CD8-positive, alpha-beta memory T cell (primary cell): ENCODE measurements at regions not wholly inside any gene's neighbourhood (a gene's known extent, or its start where the extent isn't known, plus 50 kb on each side); places are given as distances from the start of the nearest gene placed in this dataset.

Experiments
- CTCF ChIA-PET: fragments of 350-600 bp; sonication (Branson Sonifier 250); formaldehyde crosslinking; loops from one replicate; lab custom pipeline; 2021; ENCODE audit warnings: antibody characterized with exemption; lab: Charles Lee
- POLR2A ChIA-PET: fragments of 350-600 bp; sonication (Branson Sonifier 250); formaldehyde crosslinking; loops from one replicate; lab custom pipeline; 2021; ENCODE audit warnings: antibody characterized with exemption; lab: Charles Lee
- DNase-seq, 5 donors: peaks; one replicate each; pipeline versions ENCODE4 v3.0.0 to v3.0.0-alpha.2; 2020 to 2022; ENCODE audit warnings: mixed read lengths in 1 of 5
- H3K27ac ChIP-seq: one replicate; pipeline ENCODE4 v1.7.0; 2013; ENCODE audit warnings: low read depth, mild to moderate bottlenecking, low read length, moderate library complexity
- H3K27me3 ChIP-seq: 2 replicates; pipeline ENCODE4 v1.7.0; 2013; ENCODE audit warnings: low read length, mild to moderate bottlenecking; ENCODE audit not compliant: insufficient read depth, poor library complexity, severe bottlenecking
- H3K36me3 ChIP-seq: 2 replicates; pipeline ENCODE4 v1.7.0; 2013; ENCODE audit warnings: mild to moderate bottlenecking, low read length, moderate library complexity; ENCODE audit not compliant: insufficient read depth
- H3K4me1 ChIP-seq: 2 replicates; pipeline ENCODE4 v1.7.0; 2013; ENCODE audit warnings: mild to moderate bottlenecking, low read length, moderate library complexity; ENCODE audit not compliant: insufficient read depth
- H3K4me3 ChIP-seq: 2 replicates; pipeline ENCODE4 v1.7.0; 2013; ENCODE audit warnings: mild to moderate bottlenecking, low read length
- H3K9me3 ChIP-seq: 2 replicates; pipeline ENCODE4 v1.7.0; 2013; ENCODE audit warnings: mild to moderate bottlenecking, low read length
- H3K27ac Mint-ChIP-seq, 8 donors: one replicate each; pipeline ENCODE4 v1.8.0; 2020 to 2021; ENCODE audit warnings: mixed read lengths in 8 of 8, mild to moderate bottlenecking in 6 of 8, inconsistent platforms in 3 of 8, moderate library complexity in 3 of 8
- H3K27me3 Mint-ChIP-seq, 2 donors: one replicate each; pipeline ENCODE4 v1.8.0; 2020 to 2021; ENCODE audit warnings: mixed read lengths in 2 of 2, mild to moderate bottlenecking in 1 of 2, moderate library complexity in 1 of 2
- H3K36me3 Mint-ChIP-seq, 3 donors: one replicate each; pipeline ENCODE4 v1.8.0; 2020 to 2021; ENCODE audit warnings: mixed read lengths in 3 of 3, inconsistent platforms in 1 of 3, mild to moderate bottlenecking in 1 of 3
- H3K4me1 Mint-ChIP-seq, 3 donors: one replicate each; pipeline ENCODE4 v1.8.0; 2020 to 2021; ENCODE audit warnings: mixed read lengths in 3 of 3, inconsistent platforms in 1 of 3, mild to moderate bottlenecking in 1 of 3
- H3K4me3 Mint-ChIP-seq, 7 donors: one replicate each; pipeline ENCODE4 v1.8.0; 2020 to 2021; ENCODE audit warnings: mixed read lengths in 7 of 7, mild to moderate bottlenecking in 6 of 7, moderate library complexity in 4 of 7, inconsistent platforms in 2 of 7
- H3K9me3 Mint-ChIP-seq, 5 donors: one replicate each; pipeline ENCODE4 v1.8.0; 2020 to 2022; ENCODE audit warnings: mixed read lengths in 5 of 5, mild to moderate bottlenecking in 3 of 5, moderate library complexity in 2 of 5, inconsistent platforms in 1 of 5

GRCh38 chr13:22086597-22087330 is 415.9 kb downstream of the FGF9 start:
- peaks cover 0 to 20% (median 10%) of the 10 kb centered on the region in 3 donors for H3K36me3 Mint-ChIP-seq
- H3K4me3 Mint-ChIP-seq = no peak overlapping the region
- H3K27me3 Mint-ChIP-seq = peaks cover 0 to 3% of the 10 kb centered on the region in 2 donors
- peak overlapping the region in 1 of 8 donors; percentile 76 for H3K27ac Mint-ChIP-seq
- H3K4me3 ChIP-seq = no peak overlapping the region
- no peak overlapping the region for H3K27ac ChIP-seq
- H3K4me1 ChIP-seq = peaks cover 14% of the 10 kb centered on the region
- ChIA-PET POLR2A (no interaction called here), CTCF (no interaction called here)
- H3K36me3 ChIP-seq = no peaks in the 10 kb centered on the region
- H3K9me3 Mint-ChIP-seq = no peaks in the 10 kb centered on the region
- no peak for DNase-seq
- no peaks in the 10 kb centered on the region for H3K27me3 ChIP-seq
- H3K9me3 ChIP-seq = no peaks in the 10 kb centered on the region
- H3K4me1 Mint-ChIP-seq = peaks cover 12 to 28% (median 26%) of the 10 kb centered on the region in 3 donors

GRCh38 chr13:22090106-22090505 is 419.2 kb downstream of the FGF9 start:
- Mint-ChIP-seq H3K27ac (no peak overlapping the region), H3K4me1 (peaks cover 2 to 7% (median 7%) of the 10 kb centered on the region in 3 donors), H3K4me3 (no peak overlapping the region), H3K36me3 (peaks cover 0 to 31% (median 12%) of the 10 kb centered on the region in 3 donors), H3K27me3 (peaks cover 0 to 3% of the 10 kb centered on the region in 2 donors), H3K9me3 (peaks cover 0 to 2% (median 0%) of the 10 kb centered on the region in 5 donors)
- ChIA-PET CTCF (interaction anchor here (1.0 kb wide), 1 partner anchor 9 kb away, joined by 3 read pairs; no protein-coding TSS in a partner anchor), POLR2A (no interaction called here)
- no peaks in the 10 kb centered on the region for H3K36me3 ChIP-seq
- no peaks in the 10 kb centered on the region for H3K4me1 ChIP-seq
- no peaks in the 10 kb centered on the region for H3K27me3 ChIP-seq
- no peak overlapping the region for H3K4me3 ChIP-seq
- no peak overlapping the region for H3K27ac ChIP-seq
- H3K9me3 ChIP-seq = no peaks in the 10 kb centered on the region
- no peak for DNase-seq

DNA sequence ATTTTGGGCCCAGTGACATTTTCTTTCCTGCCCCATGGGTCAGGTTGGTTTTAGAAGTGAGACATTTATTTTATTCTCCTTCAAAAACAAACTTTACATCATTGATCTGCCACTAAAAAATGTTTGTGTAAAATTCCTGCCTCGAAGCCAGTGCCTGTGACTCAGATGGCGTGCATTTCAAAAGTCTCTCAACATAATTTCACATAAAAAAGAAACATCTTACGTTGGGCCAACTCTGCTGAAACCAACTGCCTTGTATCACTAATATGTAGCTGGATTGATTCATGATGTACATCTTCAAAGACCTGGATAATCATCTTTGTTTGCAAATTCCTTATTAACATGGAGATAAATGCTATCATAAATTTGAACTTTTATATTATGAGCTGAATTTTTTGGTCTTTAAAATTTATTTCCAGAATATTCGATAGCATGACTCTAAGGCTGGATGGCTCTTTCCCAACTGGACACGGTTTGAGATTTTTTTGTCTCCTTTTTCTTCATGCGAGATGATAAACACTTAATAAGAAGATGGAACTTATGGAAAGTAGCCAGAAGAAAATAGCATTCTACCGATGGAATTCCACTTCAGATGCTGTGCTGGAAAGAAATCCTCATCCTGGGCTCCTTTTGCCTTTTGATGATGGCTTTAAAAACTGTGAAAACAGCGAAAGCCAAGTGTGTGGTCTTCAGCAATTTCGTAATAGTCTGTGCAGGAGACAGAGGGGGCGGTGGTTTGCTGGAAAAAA is 420.5 kb downstream of the FGF9 start:
- no peak for DNase-seq
- no peaks in the 10 kb centered on the region for H3K36me3 ChIP-seq
- POLR2A ChIA-PET = no interaction called here
- no peaks in the 10 kb centered on the region for H3K27me3 ChIP-seq
- Mint-ChIP-seq H3K4me1 (peaks cover 2 to 10% (median 3%) of the 10 kb centered on the region in 3 donors), H3K27me3 (peaks cover 0 to 3% of the 10 kb centered on the region in 2 donors), H3K27ac (no peak overlapping the region), H3K4me3 (no peak overlapping the region), H3K36me3 (peaks cover 0 to 36% (median 11%) of the 10 kb centered on the region in 3 donors), H3K9me3 (peaks cover 0 to 5% (median 0%) of the 10 kb centered on the region in 5 donors)
- no peak overlapping the region for H3K27ac ChIP-seq
- H3K9me3 ChIP-seq = no peaks in the 10 kb centered on the region
- H3K4me3 ChIP-seq = no peak overlapping the region
- CTCF ChIA-PET = no interaction called here
- H3K4me1 ChIP-seq = no peaks in the 10 kb centered on the region

DNA sequence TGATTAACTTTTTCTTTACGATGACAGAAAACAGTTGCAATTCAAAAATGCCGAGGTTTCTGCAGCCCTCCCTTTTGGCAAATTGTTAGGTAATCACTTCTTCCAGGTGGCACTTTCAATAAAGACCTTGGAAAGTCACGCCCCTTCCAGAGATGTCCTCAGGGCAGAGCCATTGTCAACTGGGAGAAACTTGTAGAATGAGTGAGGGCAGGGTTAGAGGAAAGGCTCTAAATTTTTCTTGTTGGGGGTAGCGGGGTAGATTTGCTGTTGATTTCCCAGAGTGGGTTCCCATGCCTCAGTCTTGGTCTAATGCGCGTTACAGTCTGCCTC is 421.1 kb downstream of the FGF9 start:
- no peak overlapping the region for H3K4me3 Mint-ChIP-seq
- H3K27me3 ChIP-seq = no peaks in the 10 kb centered on the region
- ChIA-PET CTCF (no interaction called here), POLR2A (no interaction called here)
- no peak overlapping the region for H3K27ac ChIP-seq
- H3K27me3 Mint-ChIP-seq = peaks cover 0 to 3% of the 10 kb centered on the region in 2 donors
- H3K36me3 ChIP-seq = no peaks in the 10 kb centered on the region
- H3K4me3 ChIP-seq = no peak overlapping the region
- no peaks in the 10 kb centered on the region for H3K9me3 ChIP-seq
- H3K36me3 Mint-ChIP-seq = peaks cover 0 to 36% (median 9%) of the 10 kb centered on the region in 3 donors
- no peak overlapping the region for H3K27ac Mint-ChIP-seq
- peaks cover 2 to 10% (median 3%) of the 10 kb centered on the region in 3 donors for H3K4me1 Mint-ChIP-seq
- no peak for DNase-seq
- no peaks in the 10 kb centered on the region for H3K4me1 ChIP-seq
- H3K9me3 Mint-ChIP-seq = peaks cover 0 to 5% (median 0%) of the 10 kb centered on the region in 5 donors

- no peaks in the 10 kb centered on the region for H3K27me3 ChIP-seq
- POLR2A ChIA-PET = no interaction called here
- Mint-ChIP-seq H3K4me1 (peaks cover 0 to 4% (median 2%) of the 10 kb centered on the region in 3 donors), H3K27me3 (peaks cover 0 to 3% of the 10 kb centered on the region in 2 donors), H3K27ac (peak overlapping the region in 1 of 8 donors; percentile 33), H3K4me3 (no peak overlapping the region), H3K9me3 (peaks cover 0 to 5% (median 0%) of the 10 kb centered on the region in 5 donors), H3K36me3 (peaks cover 0 to 40% (median 6%) of the 10 kb centered on the region in 3 donors)
- no peaks in the 10 kb centered on the region for H3K9me3 ChIP-seq
- CTCF ChIA-PET = no interaction called here
- no peak for DNase-seq
- no peak overlapping the region for H3K27ac ChIP-seq
- H3K36me3 ChIP-seq = no peaks in the 10 kb centered on the region
- no peak overlapping the region for H3K4me3 ChIP-seq
- no peaks in the 10 kb centered on the region for H3K4me1 ChIP-seq
These were observed 422.1 kb downstream of the FGF9 start for GRCh38 chr13:22092791-22093560.

DNA sequence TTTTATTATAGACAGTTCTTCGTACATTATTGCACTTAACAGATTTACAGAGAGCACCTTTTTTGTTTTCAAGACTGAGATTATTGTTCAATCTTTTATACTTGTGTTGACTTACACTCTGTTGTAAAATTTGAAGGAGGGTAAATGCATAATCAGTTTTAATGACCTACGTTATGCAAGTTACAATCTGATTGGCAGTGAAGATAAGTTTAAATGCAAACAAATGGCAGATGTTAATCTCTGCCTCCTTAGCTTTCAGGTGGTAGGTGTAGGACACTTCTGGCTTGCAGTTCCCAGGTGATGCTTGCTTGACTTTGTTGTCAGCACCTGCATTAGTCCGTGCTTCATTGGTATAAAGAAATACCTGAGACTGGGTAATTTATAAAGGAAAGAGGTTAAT is 424.9 kb downstream of the FGF9 start:
- H3K27me3 Mint-ChIP-seq = peaks cover 0 to 1% of the 10 kb centered on the region in 2 donors
- Histone ChIP-seq H3K36me3 (no peaks in the 10 kb centered on the region), H3K27ac (no peak overlapping the region), H3K4me1 (no peaks in the 10 kb centered on the region), H3K9me3 (no peaks in the 10 kb centered on the region), H3K27me3 (no peaks in the 10 kb centered on the region), H3K4me3 (no peak overlapping the region)
- POLR2A ChIA-PET = no interaction called here
- no peak overlapping the region for H3K4me3 Mint-ChIP-seq
- H3K4me1 Mint-ChIP-seq = peaks cover 0 to 3% (median 2%) of the 10 kb centered on the region in 3 donors
- H3K9me3 Mint-ChIP-seq = peaks cover 0 to 7% (median 3%) of the 10 kb centered on the region in 5 donors
- H3K36me3 Mint-ChIP-seq = peaks cover 0 to 53% (median 4%) of the 10 kb centered on the region in 3 donors
- no peak for DNase-seq
- CTCF ChIA-PET = no interaction called here
- H3K27ac Mint-ChIP-seq = no peak overlapping the region

- no peaks in the 10 kb centered on the region for H3K27me3 ChIP-seq
- H3K27ac ChIP-seq = no peak overlapping the region
- DNase-seq = no peak
- H3K4me1 ChIP-seq = no peaks in the 10 kb centered on the region
- no peaks in the 10 kb centered on the region for H3K36me3 ChIP-seq
- CTCF ChIA-PET = interaction anchor here (1.6 kb wide), 1 partner anchor 10 kb away, joined by 3 read pairs; no protein-coding TSS in a partner anchor
- peak overlapping the region in 1 of 8 donors; percentile 16 for H3K27ac Mint-ChIP-seq
- H3K4me1 Mint-ChIP-seq = peaks cover 4 to 24% (median 7%) of the 10 kb centered on the region in 3 donors
- POLR2A ChIA-PET = no interaction called here
- H3K9me3 Mint-ChIP-seq = peaks cover 0 to 7% (median 3%) of the 10 kb centered on the region in 5 donors
- H3K27me3 Mint-ChIP-seq = peaks cover 0 to 1% of the 10 kb centered on the region in 2 donors
- no peak overlapping the region for H3K4me3 Mint-ChIP-seq
- H3K36me3 Mint-ChIP-seq = peaks cover 0 to 47% (median under 1%) of the 10 kb centered on the region in 3 donors
- H3K9me3 ChIP-seq = no peaks in the 10 kb centered on the region
- no peak overlapping the region for H3K4me3 ChIP-seq
These were observed 428.7 kb downstream of the FGF9 start for GRCh38 chr13:22099585-22099984.
